Activated T-helper 17 cell treated with anti-CD3 and anti-CD28 coated beads, Interleukin-2, amount 50 U/mL, for 72 hours (primary cell): ENCODE measurements at regions not wholly inside any gene's neighbourhood (a gene's known extent, or its start where the extent isn't known, plus 50 kb on each side); places are given as distances from the start of the nearest gene placed in this dataset.

Experiments used
- ATAC-seq: fragments of 150-1000 bp; cut with Tn5 transposase; replicated peaks from 2 replicates; pipeline ENCODE4 v1.10.0; 2021; ENCODE audit warnings: mild to moderate bottlenecking, moderate library complexity
- H3K27ac Mint-ChIP-seq: one replicate; pipeline ENCODE4 v1.8.0; 2022; ENCODE audit warnings: mixed read lengths
- H3K27me3 Mint-ChIP-seq: one replicate; pipeline ENCODE4 v1.8.0; 2022; ENCODE audit warnings: mixed read lengths
- H3K36me3 Mint-ChIP-seq: one replicate; pipeline ENCODE4 v1.8.0; 2022; ENCODE audit warnings: low read depth, mild to moderate bottlenecking, mixed read lengths
- H3K4me1 Mint-ChIP-seq: one replicate; pipeline ENCODE4 v1.8.0; 2022; ENCODE audit warnings: mixed read lengths
- H3K4me3 Mint-ChIP-seq: one replicate; pipeline ENCODE4 v1.8.0; 2022; ENCODE audit warnings: mild to moderate bottlenecking, mixed read lengths
- H3K9me3 Mint-ChIP-seq: one replicate; pipeline ENCODE4 v1.8.0; 2022; ENCODE audit warnings: mixed read lengths

DNA sequence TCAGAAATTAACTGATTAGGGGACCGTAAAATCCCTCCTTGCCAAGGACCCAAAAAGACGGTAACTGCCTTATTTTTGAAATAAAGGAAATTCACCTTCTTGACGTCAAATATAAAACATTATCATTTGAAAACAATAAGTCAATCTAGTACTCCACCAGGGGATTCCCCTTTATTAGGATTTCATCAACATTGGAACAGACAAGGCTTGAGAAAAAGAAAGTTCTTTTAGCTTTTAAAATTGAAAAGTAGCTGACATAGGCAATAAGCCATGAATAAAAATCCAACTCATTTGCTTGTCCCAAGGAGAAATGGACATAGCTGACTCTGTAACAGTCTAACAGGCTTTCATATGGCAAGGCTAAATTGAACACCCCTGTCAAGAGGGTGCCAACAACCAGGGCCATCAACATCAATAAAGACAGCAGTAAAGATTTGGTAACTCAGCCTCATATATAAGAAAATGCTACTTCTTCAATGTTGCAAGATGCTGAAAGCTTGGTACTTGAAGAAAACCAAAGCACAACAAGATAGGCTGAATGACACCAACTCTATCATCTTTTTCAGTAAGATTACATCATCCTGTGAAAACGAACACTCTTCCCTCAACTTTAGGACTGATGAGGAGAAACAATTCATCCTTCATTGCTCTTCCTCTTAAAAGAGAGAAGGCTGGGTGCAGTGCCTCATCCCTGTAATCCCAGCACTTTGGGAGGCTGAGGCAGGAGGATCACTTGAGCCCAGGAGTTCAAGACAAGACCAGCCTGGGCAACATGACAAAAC, 121.0 kb upstream of the PRDM1 start:
- Mint-ChIP-seq H3K36me3 (no peaks in the 10 kb centered on the region), H3K4me1 (no peaks in the 10 kb centered on the region), H3K27me3 (no peaks in the 10 kb centered on the region), H3K4me3 (no peak overlapping the region), H3K27ac (peak overlapping the region; percentile 23), H3K9me3 (peaks cover 12% of the 10 kb centered on the region)
- ATAC-seq, result no peak

DNA sequence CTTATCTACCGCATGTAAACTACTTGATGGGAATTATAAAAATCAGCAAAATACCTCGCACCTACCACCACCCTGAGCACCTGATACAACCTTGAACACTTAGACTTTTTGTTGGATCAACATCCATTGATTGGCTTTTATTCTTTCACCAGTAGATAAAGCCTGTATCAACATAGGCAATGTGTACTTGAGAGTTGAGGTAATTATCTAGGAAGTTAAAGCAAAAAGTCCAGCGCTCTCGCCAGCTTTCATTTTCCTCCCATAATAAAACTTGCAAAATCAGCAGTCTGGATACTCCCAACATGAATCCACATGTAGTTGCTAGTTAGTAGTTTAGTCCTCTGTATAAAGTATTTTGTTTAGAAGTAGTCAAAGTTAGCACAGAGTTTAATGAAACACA, 132.0 kb upstream of the PRDM1 start:
- H3K36me3 Mint-ChIP-seq, result no peaks in the 10 kb centered on the region
- no peak overlapping the region for H3K4me3 Mint-ChIP-seq
- H3K9me3 Mint-ChIP-seq, result no peaks in the 10 kb centered on the region
- no peak for ATAC-seq
- H3K4me1 Mint-ChIP-seq, result no peaks in the 10 kb centered on the region
- H3K27me3 Mint-ChIP-seq, result peaks cover 6% of the 10 kb centered on the region
- H3K27ac Mint-ChIP-seq, result no peak overlapping the region

DNA sequence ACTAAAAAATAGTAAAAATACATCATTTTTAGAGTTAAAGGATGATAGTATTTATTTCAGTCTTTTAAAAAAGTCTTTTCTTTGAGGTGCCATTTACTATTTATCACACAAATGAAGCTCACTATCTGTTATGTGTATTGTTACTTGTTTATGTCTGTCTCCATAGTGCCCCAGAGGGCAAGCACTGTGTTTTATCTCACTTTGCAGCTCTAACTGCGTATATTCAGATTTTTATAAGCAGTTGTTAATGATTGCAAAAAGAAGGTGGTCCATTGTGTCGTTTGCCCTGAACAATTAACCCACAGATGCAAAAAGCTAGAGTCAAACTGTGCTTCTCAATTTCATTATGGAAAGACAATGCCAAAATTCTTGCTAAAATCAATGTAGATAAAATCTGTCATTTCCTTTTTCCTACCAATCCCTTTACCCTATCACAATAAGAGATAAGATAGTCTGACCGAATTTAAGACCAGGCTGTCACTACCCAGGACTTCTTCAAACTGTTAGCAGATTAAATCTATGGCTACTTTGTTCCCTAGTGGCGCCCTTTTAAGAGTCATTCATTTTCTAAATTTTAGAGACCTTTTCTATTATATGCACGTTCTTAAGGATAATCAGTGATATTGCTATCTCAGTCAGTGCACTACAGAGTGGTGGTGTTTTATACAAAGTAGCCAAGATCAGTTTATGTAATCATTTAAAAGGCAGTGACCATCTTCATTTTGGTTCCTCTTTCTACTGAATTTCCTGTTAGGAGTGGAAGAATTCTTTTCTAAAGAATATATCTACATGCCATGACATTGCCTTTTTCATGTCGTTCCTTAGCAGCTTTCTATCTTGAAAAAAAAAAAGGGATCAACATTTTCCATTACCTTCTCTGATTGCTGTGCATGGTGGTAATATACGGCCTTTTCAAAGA, 133.1 kb upstream of the PRDM1 start:
- H3K27ac Mint-ChIP-seq, result no peak overlapping the region
- H3K36me3 Mint-ChIP-seq, result no peaks in the 10 kb centered on the region
- H3K4me3 Mint-ChIP-seq, result no peak overlapping the region
- H3K4me1 Mint-ChIP-seq, result no peaks in the 10 kb centered on the region
- no peak for ATAC-seq
- H3K27me3 Mint-ChIP-seq, result peaks cover 6% of the 10 kb centered on the region
- H3K9me3 Mint-ChIP-seq, result no peaks in the 10 kb centered on the region

DNA sequence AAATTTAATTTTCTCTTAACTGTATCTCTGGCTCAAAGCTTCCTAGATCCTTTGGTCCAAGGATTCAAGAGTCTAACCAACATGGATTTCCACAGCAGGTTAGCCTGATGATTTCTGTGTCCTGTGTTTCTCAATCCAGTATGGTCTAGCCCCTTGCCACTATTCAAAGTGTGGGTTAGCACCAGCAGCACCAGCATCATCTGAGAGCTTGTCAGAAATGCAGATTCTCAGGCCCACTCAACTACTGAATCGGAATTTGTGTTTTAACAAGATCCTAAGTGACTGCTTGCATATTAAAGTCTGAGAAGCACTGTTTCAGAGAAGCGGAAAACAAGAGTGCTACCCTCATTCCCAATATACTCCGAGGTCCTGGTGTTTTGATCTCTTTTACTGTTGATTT, 133.8 kb upstream of the PRDM1 start:
- Mint-ChIP-seq H3K36me3 (no peaks in the 10 kb centered on the region), H3K4me1 (no peaks in the 10 kb centered on the region), H3K27ac (no peak overlapping the region), H3K4me3 (no peak overlapping the region), H3K27me3 (peaks cover 6% of the 10 kb centered on the region), H3K9me3 (no peaks in the 10 kb centered on the region)
- ATAC-seq, result no peak

DNA sequence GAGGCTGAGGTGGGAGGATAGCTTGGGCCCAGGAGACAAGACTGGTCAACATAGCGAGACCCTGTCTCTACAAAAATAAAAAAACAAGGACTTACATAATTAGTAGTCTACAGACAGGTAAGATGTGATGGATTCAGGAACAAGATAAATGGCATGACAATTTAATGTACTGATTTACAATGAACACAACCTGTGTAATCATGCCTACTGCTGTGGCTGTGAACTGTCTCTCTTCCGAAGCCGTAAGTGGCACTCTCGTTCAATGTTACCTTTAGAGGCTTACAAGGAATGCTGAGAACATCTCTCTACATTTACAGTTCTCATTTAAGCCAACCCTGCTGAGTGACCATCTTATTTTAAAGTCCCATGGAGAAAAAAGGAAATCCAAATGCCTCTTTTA, 134.8 kb upstream of the PRDM1 start:
- peaks cover 6% of the 10 kb centered on the region for H3K27me3 Mint-ChIP-seq
- no peaks in the 10 kb centered on the region for H3K4me1 Mint-ChIP-seq
- H3K27ac Mint-ChIP-seq, result no peak overlapping the region
- H3K36me3 Mint-ChIP-seq, result no peaks in the 10 kb centered on the region
- H3K9me3 Mint-ChIP-seq, result no peaks in the 10 kb centered on the region
- ATAC-seq, result no peak
- H3K4me3 Mint-ChIP-seq, result no peak overlapping the region

DNA sequence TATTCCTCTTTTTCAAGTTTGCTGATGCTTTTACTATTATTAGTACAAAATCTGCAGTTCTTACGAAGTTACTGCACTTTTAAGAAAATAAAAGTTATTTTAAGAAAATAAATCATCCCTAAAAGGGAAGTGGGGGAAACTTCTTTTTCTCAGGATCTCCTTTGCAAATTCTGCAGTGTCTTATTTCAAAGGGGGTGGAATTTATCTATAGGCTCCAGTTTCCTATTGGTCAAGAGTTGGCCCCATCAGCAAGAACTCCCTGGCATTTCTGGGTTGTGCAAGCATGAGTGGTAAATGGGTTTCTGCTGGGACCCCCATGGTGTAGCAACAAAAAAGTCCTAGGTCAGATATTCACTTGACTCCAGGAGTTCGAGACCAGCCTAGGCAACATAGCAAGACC, 136.3 kb upstream of the PRDM1 start:
- no peak overlapping the region for H3K27ac Mint-ChIP-seq
- H3K9me3 Mint-ChIP-seq, result peaks cover 5% of the 10 kb centered on the region
- ATAC-seq, result no peak
- peaks cover 3% of the 10 kb centered on the region for H3K27me3 Mint-ChIP-seq
- H3K4me3 Mint-ChIP-seq, result no peak overlapping the region
- no peaks in the 10 kb centered on the region for H3K36me3 Mint-ChIP-seq
- no peaks in the 10 kb centered on the region for H3K4me1 Mint-ChIP-seq

DNA sequence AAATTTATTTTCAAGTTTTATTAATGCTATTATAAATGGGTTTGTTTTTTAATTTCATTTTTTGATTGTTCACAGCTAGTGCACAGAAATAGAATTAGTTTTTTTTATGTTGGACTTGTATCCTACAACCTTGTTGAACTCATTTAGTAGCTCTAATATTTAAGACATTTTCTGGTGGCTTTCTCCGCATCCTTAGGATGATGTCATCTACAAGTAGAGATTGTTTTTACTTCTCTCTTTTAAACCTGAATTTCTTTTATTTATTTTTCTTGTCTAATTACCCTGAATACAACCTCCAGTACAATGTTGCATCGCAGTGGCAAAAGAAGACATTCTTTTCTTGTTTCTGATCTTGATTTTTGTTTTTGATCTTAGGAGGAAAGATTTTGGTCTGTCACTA, 142.6 kb upstream of the PRDM1 start:
- H3K9me3 Mint-ChIP-seq, result peaks cover 5% of the 10 kb centered on the region

DNA sequence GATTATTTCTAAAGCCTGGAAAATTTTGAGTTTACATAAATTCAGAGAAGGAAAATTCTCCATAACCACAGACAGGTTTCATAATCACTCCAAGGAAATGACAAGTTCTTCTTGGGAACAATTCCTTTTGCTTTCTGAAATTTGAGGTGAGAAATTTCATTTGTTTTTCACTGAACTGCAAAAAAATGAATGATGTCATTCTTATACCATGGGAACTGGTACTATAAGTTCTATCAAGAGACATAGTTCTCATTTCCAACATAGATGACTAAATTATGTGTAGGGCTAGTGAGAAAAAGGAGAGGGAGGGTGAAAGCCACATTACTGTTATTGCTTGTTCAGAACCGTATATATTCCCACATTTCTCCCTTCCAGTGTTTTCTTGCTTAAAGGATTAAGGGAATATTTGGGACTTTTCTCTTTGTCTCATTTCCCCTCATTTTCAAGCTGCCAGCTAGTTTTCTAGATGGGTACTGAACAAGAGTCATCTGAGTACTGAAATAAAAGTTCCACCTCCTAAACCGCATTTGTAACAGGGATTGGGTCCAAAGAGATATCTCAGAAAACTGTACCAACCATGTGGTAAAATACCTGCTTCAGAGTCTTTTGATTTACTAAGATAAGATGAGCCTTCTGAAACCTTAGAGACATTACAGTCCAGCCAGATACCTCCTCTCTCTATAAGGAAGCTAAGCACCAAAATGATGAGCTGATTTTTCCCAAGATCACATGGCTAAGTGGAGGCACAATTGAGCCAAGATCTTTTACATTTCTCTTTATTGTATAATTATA, 144.3 kb upstream of the PRDM1 start:
- peaks cover 8% of the 10 kb centered on the region for H3K4me1 Mint-ChIP-seq
- H3K9me3 Mint-ChIP-seq, result peaks cover 5% of the 10 kb centered on the region
- peak; percentile 87 for ATAC-seq
- H3K27ac Mint-ChIP-seq, result no peak overlapping the region
- no peaks in the 10 kb centered on the region for H3K36me3 Mint-ChIP-seq
- H3K27me3 Mint-ChIP-seq, result peaks cover 5% of the 10 kb centered on the region
- H3K4me3 Mint-ChIP-seq, result peak overlapping the region; percentile 7

More for the DNA sequence above, 142.6 kb upstream of the PRDM1 start:
- Mint-ChIP-seq H3K4me3 (no peak overlapping the region), H3K27ac (no peak overlapping the region), H3K4me1 (peaks cover 8% of the 10 kb centered on the region), H3K27me3 (no peaks in the 10 kb centered on the region), H3K36me3 (no peaks in the 10 kb centered on the region)
- no peak for ATAC-seq

DNA sequence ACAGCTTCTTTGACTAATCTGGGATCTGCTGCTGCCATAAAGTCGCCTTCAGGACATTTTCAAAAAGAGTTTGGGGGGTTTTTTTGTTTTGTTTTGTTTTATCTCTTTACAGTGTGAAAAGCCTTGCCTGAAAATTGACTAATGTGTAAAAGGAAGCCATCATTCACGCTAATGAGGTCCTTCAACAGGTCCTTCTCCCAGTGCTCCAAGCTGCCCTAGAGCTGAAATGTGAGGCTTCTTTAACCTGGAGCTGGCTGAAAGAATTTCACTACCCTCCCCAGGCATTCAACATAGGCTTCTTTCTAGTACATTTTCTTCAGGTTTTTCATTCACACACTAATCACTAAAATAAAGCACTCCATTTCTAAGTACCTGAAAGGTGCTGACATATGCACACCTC, 145.1 kb upstream of the PRDM1 start:
- H3K4me1 Mint-ChIP-seq, result peaks cover 8% of the 10 kb centered on the region
- no peaks in the 10 kb centered on the region for H3K36me3 Mint-ChIP-seq
- H3K4me3 Mint-ChIP-seq, result no peak overlapping the region
- H3K27ac Mint-ChIP-seq, result no peak overlapping the region
- H3K27me3 Mint-ChIP-seq, result peaks cover 5% of the 10 kb centered on the region
- no peak for ATAC-seq
- H3K9me3 Mint-ChIP-seq, result peaks cover 5% of the 10 kb centered on the region

DNA sequence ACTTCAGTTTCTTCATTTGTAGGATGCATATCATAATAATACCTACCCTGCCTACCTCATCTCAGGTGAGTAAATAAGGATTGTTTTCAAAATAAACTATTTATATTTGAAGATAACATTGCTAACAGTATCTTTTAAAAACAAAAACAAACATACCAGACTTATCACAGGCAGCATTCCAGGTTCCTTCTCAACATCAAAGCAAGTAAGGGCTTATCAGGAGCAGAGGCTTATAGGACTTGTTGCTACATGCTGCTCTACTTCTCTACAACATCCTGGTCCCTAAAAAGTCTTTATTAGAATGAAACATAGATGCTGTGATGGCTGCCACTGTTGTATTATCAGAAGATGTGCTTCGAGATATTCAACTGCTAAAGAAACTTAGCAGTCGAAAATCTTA, 149.2 kb upstream of the PRDM1 start:
- no peaks in the 10 kb centered on the region for H3K36me3 Mint-ChIP-seq
- no peaks in the 10 kb centered on the region for H3K9me3 Mint-ChIP-seq
- H3K4me1 Mint-ChIP-seq, result peaks cover 3% of the 10 kb centered on the region
- peaks cover 5% of the 10 kb centered on the region for H3K27me3 Mint-ChIP-seq
- no peak overlapping the region for H3K27ac Mint-ChIP-seq
- ATAC-seq, result no peak
- H3K4me3 Mint-ChIP-seq, result no peak overlapping the region

DNA sequence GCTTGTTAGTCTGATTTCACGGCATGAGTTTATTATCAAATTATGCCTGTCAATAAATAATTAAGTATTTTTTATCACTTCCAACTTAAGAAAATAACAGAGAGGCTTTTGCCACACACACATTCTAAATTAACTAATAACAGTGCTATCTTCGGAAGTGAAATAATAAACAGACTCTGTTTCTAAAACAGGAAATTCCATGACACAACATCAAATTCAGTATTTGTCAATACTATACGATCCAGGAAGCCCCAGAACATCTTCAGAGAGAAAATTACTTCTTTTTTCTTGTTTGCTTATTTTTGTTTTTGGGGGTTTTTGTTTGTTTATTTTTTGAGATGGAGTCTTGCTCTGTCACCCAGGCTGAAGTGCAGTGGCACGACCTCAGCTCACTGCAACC, 150.7 kb upstream of the PRDM1 start:
- no peaks in the 10 kb centered on the region for H3K9me3 Mint-ChIP-seq
- H3K4me3 Mint-ChIP-seq, result no peak overlapping the region
- H3K27me3 Mint-ChIP-seq, result peaks cover 5% of the 10 kb centered on the region
- no peaks in the 10 kb centered on the region for H3K36me3 Mint-ChIP-seq
- H3K27ac Mint-ChIP-seq, result no peak overlapping the region
- no peaks in the 10 kb centered on the region for H3K4me1 Mint-ChIP-seq
- ATAC-seq, result no peak

DNA sequence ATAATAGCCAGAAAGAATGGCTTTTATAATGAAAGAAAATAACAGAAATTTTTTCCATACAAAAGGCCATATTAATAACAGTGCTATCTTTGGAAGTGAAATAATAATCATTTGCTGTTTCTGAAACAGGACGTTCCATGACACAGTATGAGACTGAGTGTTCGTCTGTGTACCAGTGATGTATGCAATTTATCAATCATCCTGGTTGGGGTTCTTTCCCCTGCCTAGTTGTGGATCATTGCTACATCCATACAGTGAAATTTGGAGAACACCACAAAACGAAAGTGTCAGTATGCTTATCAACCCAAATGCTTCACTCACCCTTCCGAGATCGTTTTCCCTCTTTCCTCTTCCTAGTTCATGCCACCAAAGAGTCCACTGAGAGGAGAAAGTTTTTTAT, 151.4 kb upstream of the PRDM1 start:
- Mint-ChIP-seq H3K36me3 (no peaks in the 10 kb centered on the region), H3K27me3 (peaks cover 5% of the 10 kb centered on the region), H3K4me1 (no peaks in the 10 kb centered on the region), H3K9me3 (no peaks in the 10 kb centered on the region), H3K4me3 (no peak overlapping the region), H3K27ac (no peak overlapping the region)
- ATAC-seq, result peak; percentile 23

DNA sequence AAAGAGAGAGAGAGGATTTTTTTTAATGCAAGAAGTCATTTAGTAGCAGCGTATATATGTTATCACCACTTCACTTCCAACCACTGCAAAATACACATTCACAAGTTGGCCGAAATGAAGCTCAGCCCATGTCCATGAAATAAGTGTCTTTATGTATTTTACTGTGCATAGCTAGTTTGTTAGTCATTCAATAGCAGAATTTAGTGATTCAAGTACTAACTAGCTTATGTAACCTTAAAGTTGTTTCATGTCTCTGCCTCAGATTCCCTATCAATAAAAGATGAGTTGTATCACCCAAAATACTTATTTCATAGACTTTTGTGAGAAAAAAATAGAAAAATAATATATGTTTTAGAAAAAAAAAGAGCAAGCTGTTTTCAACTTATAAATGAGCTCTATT, 153.7 kb upstream of the PRDM1 start:
- no peaks in the 10 kb centered on the region for H3K9me3 Mint-ChIP-seq
- H3K27me3 Mint-ChIP-seq, result no peaks in the 10 kb centered on the region
- no peak for ATAC-seq
- H3K36me3 Mint-ChIP-seq, result no peaks in the 10 kb centered on the region
- H3K4me1 Mint-ChIP-seq, result no peaks in the 10 kb centered on the region
- no peak overlapping the region for H3K27ac Mint-ChIP-seq
- H3K4me3 Mint-ChIP-seq, result no peak overlapping the region

DNA sequence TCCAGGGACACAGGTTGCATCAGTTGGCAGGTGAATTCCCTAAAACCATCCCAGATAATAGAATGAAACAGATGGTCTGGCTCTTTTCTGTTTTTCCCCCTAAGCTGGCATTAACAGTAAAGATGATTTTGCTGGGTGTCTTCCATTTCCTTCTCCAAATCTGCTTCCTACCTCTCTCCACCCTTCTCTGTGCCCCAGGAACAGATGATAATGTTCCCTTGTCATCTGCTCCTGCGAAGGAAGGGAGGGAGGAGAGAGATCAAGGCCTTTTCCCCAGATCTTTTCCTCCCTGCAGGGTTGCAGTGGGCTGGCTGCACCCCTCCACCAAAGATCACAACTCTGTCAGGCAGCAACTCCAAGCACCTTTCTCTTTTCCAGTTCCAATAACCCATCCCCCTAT, 156.5 kb upstream of the PRDM1 start:
- no peak for ATAC-seq
- no peak overlapping the region for H3K4me3 Mint-ChIP-seq
- H3K9me3 Mint-ChIP-seq, result no peaks in the 10 kb centered on the region
- H3K27me3 Mint-ChIP-seq, result no peaks in the 10 kb centered on the region
- no peak overlapping the region for H3K27ac Mint-ChIP-seq
- H3K4me1 Mint-ChIP-seq, result no peaks in the 10 kb centered on the region
- H3K36me3 Mint-ChIP-seq, result no peaks in the 10 kb centered on the region
